Ovary (tissue), 3 donors: ENCODE measurements at regions not wholly inside any gene's neighbourhood (a gene's known extent, or its start where the extent isn't known, plus 50 kb on each side); places are given as distances from the start of the nearest gene placed in this dataset.

ENCODE experiments used
- CTCF ChIP-seq, 3 donors: fragments of 450-650 bp in 2 of 3; fragments of 200-600 bp in 1 of 3; IDR thresholded peaks; one replicate each; pipeline versions ENCODE4 v1.5.1 to v1.8.0; 2016 to 2022; ENCODE audit warnings: antibody characterized with exemption in 3 of 3, mild to moderate bottlenecking in 1 of 3
- EP300 ChIP-seq: sonication (generic); formaldehyde crosslinking; IDR thresholded peaks from one replicate; pipeline ENCODE4 v1.6.1; 2017; ENCODE audit warnings: antibody characterized with exemption
- POLR2A ChIP-seq: fragments of 450-650 bp; IDR thresholded peaks from one replicate; pipeline ENCODE4 v1.6.1; 2017; ENCODE audit warnings: antibody characterized with exemption, mild to moderate bottlenecking, moderate library complexity
- donor health status: DM: no; HTN: no; CAD: no.

DNA sequence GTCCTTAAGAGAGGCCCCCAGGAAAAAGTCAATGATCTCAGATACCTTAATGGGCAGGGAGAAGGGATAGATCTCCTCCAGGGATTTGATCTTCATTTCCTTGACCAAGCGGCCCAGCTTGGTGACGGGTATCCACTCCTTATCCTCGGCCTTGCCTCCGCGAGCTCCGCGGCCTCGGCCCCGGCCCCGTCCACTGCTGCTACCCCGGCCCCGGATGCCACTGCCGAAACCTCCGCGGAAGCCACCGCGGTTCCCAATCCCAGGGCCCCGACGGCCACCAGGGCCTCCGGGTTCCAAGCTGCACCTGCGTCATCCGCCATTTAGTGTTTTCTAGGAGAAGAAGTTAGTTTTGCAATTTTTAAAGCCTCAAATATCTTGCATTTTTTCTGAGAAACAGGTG is 65.2 kb upstream of the KIF2B start:
- no peak for TF ChIP-seq CTCF (IDR thresholded peaks at IDR 0.05)
- no peak for TF ChIP-seq EP300
- no peak for TF ChIP-seq POLR2A
